HG02840 (cell line): ENCODE measurements at regions not wholly inside any gene's neighbourhood (a gene's known extent, or its start where the extent isn't known, plus 50 kb on each side); places are given as distances from the start of the nearest gene placed in this dataset.

Experiments
- ATAC-seq: cut with Tn5 transposase; IDR thresholded peaks from one replicate; pipeline ENCODE4 v1.9.1; 2021; ENCODE audit warnings: mild to moderate bottlenecking, moderate library complexity, moderate number of reproducible peaks; ENCODE audit not compliant: unreplicated experiment, low FRiP score

DNA sequence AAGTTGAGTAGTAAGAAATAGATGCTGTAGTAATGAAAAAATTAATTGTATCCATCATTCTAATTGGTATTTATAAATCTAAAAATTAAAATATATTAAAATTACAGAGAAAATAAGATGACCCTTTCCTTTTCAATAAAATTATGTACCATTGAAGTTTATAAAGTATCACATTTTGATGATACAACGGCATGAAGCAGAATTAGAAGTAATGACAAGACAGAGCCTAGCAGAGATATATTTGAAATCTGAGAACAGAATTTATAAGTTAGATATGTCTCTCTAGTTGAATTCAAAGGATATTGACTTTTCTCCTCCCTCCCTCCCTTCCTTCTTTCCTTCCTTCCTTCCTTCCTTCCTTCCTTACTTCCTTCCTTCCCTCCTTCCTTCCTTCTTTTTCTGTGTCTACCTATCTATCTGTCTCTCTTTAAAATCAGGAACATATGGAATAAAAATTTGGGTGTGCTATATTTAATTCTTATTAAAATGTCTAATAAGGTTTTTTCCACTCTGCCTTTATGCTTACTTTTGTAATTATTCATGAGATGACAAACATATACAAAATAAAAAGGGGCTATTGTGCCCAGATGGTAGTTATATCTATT, 258.5 kb upstream of the CD180 start:
- no peak for ATAC-seq

GRCh38 chr5:67453111-67453905, 256.7 kb upstream of the CD180 start:
- no peak for ATAC-seq

DNA sequence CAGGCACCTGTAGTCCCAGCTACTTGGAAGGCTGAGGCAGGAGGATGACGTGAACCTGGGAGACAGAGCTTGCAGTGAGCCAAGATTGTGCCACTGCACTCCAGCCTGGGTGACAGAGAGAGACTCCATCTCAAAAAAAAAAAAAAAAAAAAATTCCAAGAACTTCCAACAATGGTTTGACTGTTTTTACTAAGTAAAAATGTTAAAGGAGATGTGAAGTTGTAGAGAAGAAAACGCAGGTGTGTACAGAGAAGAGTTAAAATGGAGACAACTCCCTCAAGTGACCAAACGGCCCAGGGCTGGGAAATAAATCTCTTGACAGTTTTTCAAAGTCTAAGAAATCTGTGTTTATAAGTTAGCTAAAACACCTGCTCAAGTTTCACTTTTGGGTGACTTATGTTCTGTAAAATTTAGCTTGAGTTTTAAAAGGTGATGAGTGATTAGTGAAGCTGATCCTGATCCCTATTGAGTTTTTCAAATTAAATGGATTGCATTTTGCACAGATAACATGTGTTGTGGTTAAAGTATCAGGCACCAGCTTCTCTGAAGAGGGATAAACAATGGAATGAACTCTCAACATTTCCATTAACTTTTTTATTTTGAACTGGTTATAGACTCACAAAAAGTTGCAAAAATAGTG, 255.2 kb upstream of the CD180 start:
- ATAC-seq, result no peak

- no peak for ATAC-seq
Observed at GRCh38 chr5:67447732-67448131, 251.1 kb upstream of the CD180 start.

GRCh38 chr5:67437905-67438845, 241.6 kb upstream of the CD180 start:
- ATAC-seq, result no peak

DNA sequence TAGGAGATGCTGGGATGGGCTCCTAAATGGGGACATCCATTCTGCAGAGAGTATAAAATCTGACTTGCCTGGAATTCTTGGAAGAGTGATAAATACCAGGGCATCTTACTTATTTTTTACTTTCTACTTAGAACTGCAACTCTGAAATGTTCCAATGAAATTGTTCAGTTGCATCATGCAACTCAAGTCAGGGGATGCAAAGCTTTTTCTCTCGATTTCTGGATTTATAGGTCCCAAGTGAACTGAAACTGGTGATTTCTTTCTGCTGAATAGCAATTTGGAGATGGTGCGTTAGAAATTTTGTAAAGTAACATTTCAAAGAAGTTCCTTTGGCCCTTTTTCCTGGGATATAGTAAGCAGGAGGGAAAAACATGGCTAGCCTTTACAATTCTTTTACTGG, 238.4 kb upstream of the CD180 start:
- ATAC-seq, result no peak

- ATAC-seq, result no peak
Observed at GRCh38 chr5:67434466-67434865, 237.9 kb upstream of the CD180 start.

- no peak for ATAC-seq
Observed at GRCh38 chr5:67432606-67433005, 236.0 kb upstream of the CD180 start.

GRCh38 chr5:67431191-67431590, 234.6 kb upstream of the CD180 start:
- no peak for ATAC-seq

DNA sequence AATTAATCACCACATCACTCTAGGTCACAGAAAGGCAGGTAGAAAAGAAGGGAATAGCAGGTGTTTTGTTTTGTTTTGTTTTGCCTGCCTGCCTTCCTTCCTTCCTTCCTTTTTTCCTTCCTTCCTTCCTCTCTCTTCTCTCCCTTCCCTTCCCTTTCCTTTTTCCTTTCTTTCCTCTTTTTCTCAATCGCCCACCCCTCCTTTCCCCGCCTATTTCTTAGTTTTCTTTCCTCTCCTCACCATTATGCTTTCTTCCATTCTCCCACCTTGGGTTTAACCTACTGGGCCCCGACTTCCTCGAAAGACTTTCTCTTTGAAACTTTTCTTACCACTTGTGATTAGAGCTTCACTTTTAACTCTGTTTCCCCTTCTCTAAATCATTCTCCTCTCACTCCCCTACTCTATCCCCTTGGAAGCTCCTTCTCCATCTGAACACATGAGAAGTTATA, 231.3 kb upstream of the CD180 start:
- no peak for ATAC-seq

DNA sequence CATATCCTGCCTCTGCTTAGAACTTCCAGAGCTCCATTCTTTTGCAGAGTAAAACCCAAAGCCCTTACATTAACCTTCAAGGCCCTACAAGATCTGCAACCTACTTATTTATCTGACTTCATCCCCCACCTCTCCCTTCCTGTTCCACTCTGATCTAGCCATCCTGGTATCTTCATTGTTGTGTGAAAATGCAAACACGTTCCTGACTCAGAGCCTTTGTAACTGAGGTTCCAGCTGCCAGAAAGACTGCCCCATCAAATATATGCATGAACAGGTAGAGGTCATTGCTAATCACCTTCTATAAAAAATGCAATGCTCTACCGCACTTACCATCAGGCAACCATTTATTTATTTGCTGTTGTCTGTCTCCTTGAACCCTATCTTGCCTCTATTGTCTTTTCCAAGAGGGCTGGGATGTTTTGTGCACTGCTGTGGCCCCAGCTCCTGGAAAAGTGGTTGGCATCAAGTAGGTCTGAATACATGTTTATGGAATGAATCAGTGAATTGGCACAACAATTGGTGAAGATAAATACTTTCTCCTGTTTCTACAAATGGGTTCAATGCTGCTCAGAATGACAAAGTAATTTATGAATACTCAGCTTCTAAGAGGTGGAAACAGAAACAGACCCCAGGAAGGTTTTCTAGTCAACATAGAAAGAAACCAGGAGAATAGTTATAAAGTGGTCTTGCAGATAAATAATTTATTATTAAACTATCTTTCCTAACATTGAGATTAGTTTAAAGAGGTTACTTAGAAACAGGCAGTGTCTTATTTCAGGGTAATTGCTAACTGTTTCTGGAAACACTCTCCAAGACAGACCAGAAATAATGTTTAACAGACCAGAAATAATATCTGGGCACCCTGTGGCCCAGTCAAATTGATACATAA, 230.6 kb upstream of the CD180 start:
- no peak for ATAC-seq

DNA sequence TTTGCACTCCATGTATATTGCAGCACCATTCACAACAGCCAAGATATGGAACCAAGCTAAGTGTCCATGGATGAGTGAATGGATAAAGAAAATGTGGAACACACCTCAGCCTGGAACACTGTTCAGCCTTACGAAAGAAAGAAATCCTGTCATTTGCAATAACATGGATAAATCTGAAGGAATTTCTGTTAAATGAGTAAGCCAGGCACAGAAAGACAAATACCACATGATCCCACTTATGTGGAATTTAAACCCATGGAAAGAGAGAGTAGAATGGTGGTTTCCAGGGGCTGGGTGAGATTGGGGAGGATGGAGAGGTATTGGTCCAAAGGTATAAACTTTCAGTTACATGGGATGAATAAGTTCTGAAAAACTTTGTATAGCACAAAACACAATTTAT, 228.9 kb upstream of the CD180 start:
- ATAC-seq, result no peak

- no peak for ATAC-seq
Observed at GRCh38 chr5:67417839-67418238, 221.2 kb upstream of the CD180 start.

DNA sequence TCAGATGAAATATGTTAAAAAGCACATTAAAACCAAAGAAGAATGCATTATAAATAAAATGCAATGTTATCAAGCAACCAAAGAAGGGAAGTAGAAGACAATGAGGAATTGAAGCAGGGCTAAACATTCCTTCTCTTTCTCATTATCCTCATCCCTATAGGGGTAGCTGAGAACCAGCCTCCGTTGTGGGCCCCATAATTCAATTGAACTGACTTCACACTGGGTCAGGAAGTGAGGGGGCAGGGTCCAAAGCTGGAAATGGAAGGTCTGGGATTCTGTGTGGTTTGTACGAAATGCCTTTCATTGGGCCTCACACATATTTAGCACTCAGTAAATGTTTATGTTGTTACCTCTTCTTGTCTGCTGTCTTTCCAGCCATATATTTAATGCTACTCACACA, 220.4 kb upstream of the CD180 start:
- ATAC-seq, result no peak

DNA sequence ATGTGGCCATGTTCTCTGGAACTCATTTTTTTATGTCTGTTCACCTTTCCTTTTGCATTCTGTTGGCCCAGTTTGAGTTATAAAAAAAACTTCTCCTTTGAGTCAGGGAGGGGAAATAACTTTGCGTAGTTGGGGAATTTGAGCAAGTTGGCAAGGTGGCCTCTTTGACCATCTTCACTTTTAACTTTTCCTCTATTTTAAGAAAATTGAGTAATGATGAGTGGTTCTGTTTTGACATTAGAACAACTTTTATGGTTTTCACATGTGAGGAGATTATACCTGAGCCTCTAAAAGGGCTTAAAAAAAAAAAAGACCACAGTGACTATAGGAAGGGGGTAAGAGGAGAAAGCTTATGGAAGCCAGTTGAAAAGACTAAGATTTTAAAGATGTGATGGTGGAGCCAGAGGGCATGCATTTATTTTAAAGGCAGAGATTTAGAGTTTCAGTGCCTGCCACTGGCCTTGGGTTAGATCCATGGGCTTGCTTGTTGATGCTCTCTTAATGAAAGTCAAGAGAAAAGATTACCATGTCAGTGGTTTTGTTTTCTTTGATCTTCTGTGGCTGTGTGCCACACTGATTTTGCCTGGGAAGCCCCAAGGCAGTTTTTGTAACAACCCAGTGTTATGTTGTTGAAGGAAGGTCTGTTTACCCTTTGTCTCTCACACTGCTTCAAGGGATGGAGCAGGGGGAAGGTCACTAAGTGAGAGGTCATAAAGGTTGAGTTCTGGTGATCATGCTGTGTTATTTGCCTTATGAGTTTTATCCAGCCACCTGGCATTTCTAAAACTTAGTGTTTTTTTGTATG, 219.7 kb upstream of the CD180 start:
- ATAC-seq, result no peak

GRCh38 chr5:67414712-67415111, 218.1 kb upstream of the CD180 start:
- ATAC-seq, result no peak

DNA sequence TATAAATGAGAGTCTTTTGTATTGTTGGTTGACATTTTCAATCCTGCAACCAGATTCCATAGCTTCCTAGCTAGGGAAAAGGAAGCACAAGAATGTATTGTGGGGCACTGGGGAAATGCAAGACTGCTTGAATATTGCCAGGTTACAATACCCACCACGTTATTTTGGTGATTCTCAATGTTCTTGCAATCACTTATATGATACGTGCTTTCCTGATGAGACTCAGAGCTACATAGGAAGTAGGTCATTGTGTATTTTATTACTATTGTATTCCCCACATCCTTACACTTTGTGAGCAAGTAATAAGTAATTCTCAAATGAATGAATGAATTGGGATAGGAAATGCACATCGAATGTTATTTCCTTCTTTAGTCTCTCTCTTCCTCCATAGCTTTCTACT, 217.1 kb upstream of the CD180 start:
- ATAC-seq, result no peak

- no peak for ATAC-seq
Observed at GRCh38 chr5:67409126-67409777, 212.7 kb upstream of the CD180 start.
